ENCODE measurements at regions not wholly inside any gene's neighbourhood (a gene's known extent, or its start where the extent isn't known, plus 50 kb on each side); places are given as distances from the start of the nearest gene placed in this dataset.

DNA sequence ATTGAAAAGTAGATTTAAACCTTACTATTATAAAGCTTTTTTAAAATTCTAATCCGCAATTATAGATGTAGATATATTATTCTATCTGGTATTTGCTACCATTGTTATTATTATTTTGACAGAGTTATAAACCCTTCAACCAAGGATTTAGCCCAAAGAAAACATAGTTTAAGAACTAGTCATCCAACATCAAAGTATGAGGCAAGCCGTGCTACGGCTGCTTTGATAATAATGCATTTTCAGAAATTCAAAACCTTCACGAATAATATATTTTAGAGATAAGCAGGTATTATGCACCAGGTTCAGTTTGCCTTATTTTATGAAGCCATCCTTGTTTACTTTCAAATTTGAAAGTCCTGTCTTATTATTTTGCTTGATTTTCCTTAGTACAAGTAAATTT lies 1501.7 kb downstream of the RAPGEF2 start:
- TF ChIP-seq, protein P1, sequence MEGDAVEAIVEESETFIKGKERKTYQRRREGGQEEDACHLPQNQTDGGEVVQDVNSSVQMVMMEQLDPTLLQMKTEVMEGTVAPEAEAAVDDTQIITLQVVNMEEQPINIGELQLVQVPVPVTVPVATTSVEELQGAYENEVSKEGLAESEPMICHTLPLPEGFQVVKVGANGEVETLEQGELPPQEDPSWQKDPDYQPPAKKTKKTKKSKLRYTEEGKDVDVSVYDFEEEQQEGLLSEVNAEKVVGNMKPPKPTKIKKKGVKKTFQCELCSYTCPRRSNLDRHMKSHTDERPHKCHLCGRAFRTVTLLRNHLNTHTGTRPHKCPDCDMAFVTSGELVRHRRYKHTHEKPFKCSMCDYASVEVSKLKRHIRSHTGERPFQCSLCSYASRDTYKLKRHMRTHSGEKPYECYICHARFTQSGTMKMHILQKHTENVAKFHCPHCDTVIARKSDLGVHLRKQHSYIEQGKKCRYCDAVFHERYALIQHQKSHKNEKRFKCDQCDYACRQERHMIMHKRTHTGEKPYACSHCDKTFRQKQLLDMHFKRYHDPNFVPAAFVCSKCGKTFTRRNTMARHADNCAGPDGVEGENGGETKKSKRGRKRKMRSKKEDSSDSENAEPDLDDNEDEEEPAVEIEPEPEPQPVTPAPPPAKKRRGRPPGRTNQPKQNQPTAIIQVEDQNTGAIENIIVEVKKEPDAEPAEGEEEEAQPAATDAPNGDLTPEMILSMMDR (IDR thresholded peaks at IDR 0.05) = no peak
- no peak for TF ChIP-seq ZFX (IDR thresholded peaks at IDR 0.05; ENCODE audit: borderline replicate concordance)

All from 22Rv1 (cell line).